CD8-positive, alpha-beta memory T cell (primary cell): ENCODE measurements at regions not wholly inside any gene's neighbourhood (a gene's known extent, or its start where the extent isn't known, plus 50 kb on each side); places are given as distances from the start of the nearest gene placed in this dataset.

Experiments used
- CTCF ChIA-PET: fragments of 350-600 bp; sonication (Branson Sonifier 250); formaldehyde crosslinking; loops from one replicate; lab custom pipeline; 2021; ENCODE audit warnings: antibody characterized with exemption; lab: Charles Lee
- POLR2A ChIA-PET: fragments of 350-600 bp; sonication (Branson Sonifier 250); formaldehyde crosslinking; loops from one replicate; lab custom pipeline; 2021; ENCODE audit warnings: antibody characterized with exemption; lab: Charles Lee
- DNase-seq, 5 donors: peaks; one replicate each; pipeline versions ENCODE4 v3.0.0 to v3.0.0-alpha.2; 2020 to 2022; ENCODE audit warnings: mixed read lengths in 1 of 5
- H3K27ac ChIP-seq: one replicate; pipeline ENCODE4 v1.7.0; 2013; ENCODE audit warnings: low read depth, mild to moderate bottlenecking, low read length, moderate library complexity
- H3K27me3 ChIP-seq: 2 replicates; pipeline ENCODE4 v1.7.0; 2013; ENCODE audit warnings: low read length, mild to moderate bottlenecking; ENCODE audit not compliant: insufficient read depth, poor library complexity, severe bottlenecking
- H3K36me3 ChIP-seq: 2 replicates; pipeline ENCODE4 v1.7.0; 2013; ENCODE audit warnings: mild to moderate bottlenecking, low read length, moderate library complexity; ENCODE audit not compliant: insufficient read depth
- H3K4me1 ChIP-seq: 2 replicates; pipeline ENCODE4 v1.7.0; 2013; ENCODE audit warnings: mild to moderate bottlenecking, low read length, moderate library complexity; ENCODE audit not compliant: insufficient read depth
- H3K4me3 ChIP-seq: 2 replicates; pipeline ENCODE4 v1.7.0; 2013; ENCODE audit warnings: mild to moderate bottlenecking, low read length
- H3K9me3 ChIP-seq: 2 replicates; pipeline ENCODE4 v1.7.0; 2013; ENCODE audit warnings: mild to moderate bottlenecking, low read length
- H3K27ac Mint-ChIP-seq, 8 donors: one replicate each; pipeline ENCODE4 v1.8.0; 2020 to 2021; ENCODE audit warnings: mixed read lengths in 8 of 8, mild to moderate bottlenecking in 6 of 8, inconsistent platforms in 3 of 8, moderate library complexity in 3 of 8
- H3K27me3 Mint-ChIP-seq, 2 donors: one replicate each; pipeline ENCODE4 v1.8.0; 2020 to 2021; ENCODE audit warnings: mixed read lengths in 2 of 2, mild to moderate bottlenecking in 1 of 2, moderate library complexity in 1 of 2
- H3K36me3 Mint-ChIP-seq, 3 donors: one replicate each; pipeline ENCODE4 v1.8.0; 2020 to 2021; ENCODE audit warnings: mixed read lengths in 3 of 3, inconsistent platforms in 1 of 3, mild to moderate bottlenecking in 1 of 3
- H3K4me1 Mint-ChIP-seq, 3 donors: one replicate each; pipeline ENCODE4 v1.8.0; 2020 to 2021; ENCODE audit warnings: mixed read lengths in 3 of 3, inconsistent platforms in 1 of 3, mild to moderate bottlenecking in 1 of 3
- H3K4me3 Mint-ChIP-seq, 7 donors: one replicate each; pipeline ENCODE4 v1.8.0; 2020 to 2021; ENCODE audit warnings: mixed read lengths in 7 of 7, mild to moderate bottlenecking in 6 of 7, moderate library complexity in 4 of 7, inconsistent platforms in 2 of 7
- H3K9me3 Mint-ChIP-seq, 5 donors: one replicate each; pipeline ENCODE4 v1.8.0; 2020 to 2022; ENCODE audit warnings: mixed read lengths in 5 of 5, mild to moderate bottlenecking in 3 of 5, moderate library complexity in 2 of 5, inconsistent platforms in 1 of 5

DNA sequence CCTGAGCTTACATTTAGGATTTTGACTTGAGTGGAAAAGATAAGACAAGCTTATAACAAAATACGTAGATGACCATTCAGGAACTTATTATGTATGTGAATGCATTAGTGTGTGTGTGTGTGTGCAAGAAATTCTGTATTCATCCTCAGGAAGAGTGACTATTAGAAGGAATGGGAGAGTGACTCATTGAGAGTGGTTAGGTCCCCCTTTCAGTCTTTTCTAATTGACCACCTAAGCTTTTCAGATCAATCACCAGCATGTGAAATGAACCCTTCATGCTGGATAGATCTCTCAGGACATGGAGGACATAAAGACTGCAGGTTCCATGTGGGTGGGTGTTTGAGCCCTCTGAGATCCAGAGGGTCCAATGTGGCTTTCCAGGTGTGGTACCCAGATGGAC, 153.5 kb downstream of the MBL2 start:
- Mint-ChIP-seq H3K27me3 (no peaks in the 10 kb centered on the region), H3K36me3 (no peaks in the 10 kb centered on the region), H3K4me3 (no peak overlapping the region), H3K9me3 (peaks cover 2 to 8% (median 4%) of the 10 kb centered on the region in 5 donors), H3K4me1 (no peaks in the 10 kb centered on the region), H3K27ac (no peak overlapping the region)
- H3K27me3 ChIP-seq, result no peaks in the 10 kb centered on the region
- H3K27ac ChIP-seq, result no peak overlapping the region
- no peaks in the 10 kb centered on the region for H3K4me1 ChIP-seq
- no peaks in the 10 kb centered on the region for H3K36me3 ChIP-seq
- no peak overlapping the region for H3K4me3 ChIP-seq
- ChIA-PET CTCF (no interaction called here), POLR2A (no interaction called here)
- DNase-seq, result no peak
- no peaks in the 10 kb centered on the region for H3K9me3 ChIP-seq

- Histone ChIP-seq H3K4me3 (no peak overlapping the region), H3K36me3 (no peaks in the 10 kb centered on the region), H3K4me1 (no peaks in the 10 kb centered on the region), H3K27ac (no peak overlapping the region), H3K9me3 (no peaks in the 10 kb centered on the region), H3K27me3 (no peaks in the 10 kb centered on the region)
- H3K4me3 Mint-ChIP-seq, result no peak overlapping the region
- no peaks in the 10 kb centered on the region for H3K4me1 Mint-ChIP-seq
- H3K27me3 Mint-ChIP-seq, result no peaks in the 10 kb centered on the region
- CTCF ChIA-PET, result no interaction called here
- no peaks in the 10 kb centered on the region for H3K36me3 Mint-ChIP-seq
- peaks cover 2 to 9% (median 3%) of the 10 kb centered on the region in 5 donors for H3K9me3 Mint-ChIP-seq
- DNase-seq, result no peak
- no peak overlapping the region for H3K27ac Mint-ChIP-seq
- POLR2A ChIA-PET, result no interaction called here
Observed at GRCh38 chr10:52621635-52622079, 150.9 kb downstream of the MBL2 start.

- Mint-ChIP-seq H3K36me3 (no peaks in the 10 kb centered on the region), H3K4me3 (no peak overlapping the region), H3K27ac (no peak overlapping the region), H3K27me3 (no peaks in the 10 kb centered on the region), H3K4me1 (no peaks in the 10 kb centered on the region), H3K9me3 (peaks cover 2 to 13% (median 3%) of the 10 kb centered on the region in 5 donors)
- H3K27me3 ChIP-seq, result no peaks in the 10 kb centered on the region
- no peak for DNase-seq
- no peak overlapping the region for H3K4me3 ChIP-seq
- ChIA-PET CTCF (no interaction called here), POLR2A (no interaction called here)
- no peaks in the 10 kb centered on the region for H3K9me3 ChIP-seq
- no peaks in the 10 kb centered on the region for H3K36me3 ChIP-seq
- H3K27ac ChIP-seq, result no peak overlapping the region
- no peaks in the 10 kb centered on the region for H3K4me1 ChIP-seq
Observed at GRCh38 chr10:52623761-52624160, 148.8 kb downstream of the MBL2 start.

GRCh38 chr10:52627279-52627678, 145.3 kb downstream of the MBL2 start:
- no peaks in the 10 kb centered on the region for H3K27me3 ChIP-seq
- CTCF ChIA-PET, result no interaction called here
- H3K27ac ChIP-seq, result no peak overlapping the region
- H3K4me3 ChIP-seq, result no peak overlapping the region
- H3K4me3 Mint-ChIP-seq, result no peak overlapping the region
- no peaks in the 10 kb centered on the region for H3K4me1 ChIP-seq
- no peaks in the 10 kb centered on the region for H3K4me1 Mint-ChIP-seq
- H3K27me3 Mint-ChIP-seq, result no peaks in the 10 kb centered on the region
- no peak for DNase-seq
- H3K36me3 ChIP-seq, result no peaks in the 10 kb centered on the region
- no peaks in the 10 kb centered on the region for H3K36me3 Mint-ChIP-seq
- no peaks in the 10 kb centered on the region for H3K9me3 ChIP-seq
- peaks cover 0 to 12% (median 3%) of the 10 kb centered on the region in 5 donors for H3K9me3 Mint-ChIP-seq
- POLR2A ChIA-PET, result no interaction called here
- H3K27ac Mint-ChIP-seq, result no peak overlapping the region

- POLR2A ChIA-PET, result no interaction called here
- peaks cover 2 to 17% (median 4%) of the 10 kb centered on the region in 5 donors for H3K9me3 Mint-ChIP-seq
- H3K4me1 Mint-ChIP-seq, result no peaks in the 10 kb centered on the region
- Histone ChIP-seq H3K27ac (no peak overlapping the region), H3K4me1 (no peaks in the 10 kb centered on the region), H3K4me3 (no peak overlapping the region), H3K36me3 (no peaks in the 10 kb centered on the region), H3K27me3 (no peaks in the 10 kb centered on the region), H3K9me3 (no peaks in the 10 kb centered on the region)
- no peaks in the 10 kb centered on the region for H3K36me3 Mint-ChIP-seq
- DNase-seq, result no peak
- H3K27ac Mint-ChIP-seq, result no peak overlapping the region
- no peak overlapping the region for H3K4me3 Mint-ChIP-seq
- H3K27me3 Mint-ChIP-seq, result no peaks in the 10 kb centered on the region
- CTCF ChIA-PET, result no interaction called here
Observed at GRCh38 chr10:52631146-52631545, 141.4 kb downstream of the MBL2 start.

DNA sequence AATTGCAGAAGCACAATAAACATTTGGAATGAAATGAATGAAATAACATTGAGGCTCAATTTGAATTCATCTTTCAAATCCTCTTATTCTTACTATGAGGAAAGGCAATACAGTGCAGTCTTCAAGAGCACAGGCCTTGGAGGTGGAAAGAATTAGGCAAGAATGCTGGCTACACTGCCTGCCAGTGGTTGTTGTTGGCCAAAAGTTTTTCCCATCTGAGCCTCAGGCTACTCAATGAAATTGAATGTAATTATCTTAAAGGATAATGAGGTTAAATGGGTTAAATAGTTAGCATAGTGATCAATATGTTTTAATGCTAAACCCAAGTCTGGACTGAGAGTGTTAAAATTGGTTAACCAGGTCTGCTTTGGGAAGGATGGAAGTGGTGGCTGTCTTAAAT, 140.9 kb downstream of the MBL2 start:
- H3K4me3 Mint-ChIP-seq, result no peak overlapping the region
- DNase-seq, result no peak
- ChIA-PET CTCF (no interaction called here), POLR2A (no interaction called here)
- Histone ChIP-seq H3K27me3 (no peaks in the 10 kb centered on the region), H3K27ac (no peak overlapping the region), H3K4me1 (no peaks in the 10 kb centered on the region), H3K9me3 (no peaks in the 10 kb centered on the region), H3K4me3 (no peak overlapping the region), H3K36me3 (no peaks in the 10 kb centered on the region)
- H3K36me3 Mint-ChIP-seq, result no peaks in the 10 kb centered on the region
- no peaks in the 10 kb centered on the region for H3K27me3 Mint-ChIP-seq
- no peak overlapping the region for H3K27ac Mint-ChIP-seq
- H3K9me3 Mint-ChIP-seq, result peaks cover 2 to 16% (median 4%) of the 10 kb centered on the region in 5 donors
- no peaks in the 10 kb centered on the region for H3K4me1 Mint-ChIP-seq

- no peak overlapping the region for H3K4me3 ChIP-seq
- H3K36me3 ChIP-seq, result no peaks in the 10 kb centered on the region
- Mint-ChIP-seq H3K9me3 (peaks cover 2 to 16% (median 4%) of the 10 kb centered on the region in 5 donors), H3K27me3 (no peaks in the 10 kb centered on the region), H3K4me1 (no peaks in the 10 kb centered on the region), H3K4me3 (no peak overlapping the region), H3K36me3 (no peaks in the 10 kb centered on the region), H3K27ac (no peak overlapping the region)
- no peaks in the 10 kb centered on the region for H3K27me3 ChIP-seq
- DNase-seq, result no peak
- no peak overlapping the region for H3K27ac ChIP-seq
- POLR2A ChIA-PET, result no interaction called here
- H3K4me1 ChIP-seq, result no peaks in the 10 kb centered on the region
- CTCF ChIA-PET, result no interaction called here
- H3K9me3 ChIP-seq, result peaks cover 5% of the 10 kb centered on the region
Observed at GRCh38 chr10:52632591-52632990, 140.0 kb downstream of the MBL2 start.

- H3K27me3 Mint-ChIP-seq, result no peaks in the 10 kb centered on the region
- no peak overlapping the region for H3K4me3 ChIP-seq
- H3K9me3 ChIP-seq, result peaks cover 5% of the 10 kb centered on the region
- no peak for DNase-seq
- POLR2A ChIA-PET, result no interaction called here
- peaks cover 2 to 15% (median 4%) of the 10 kb centered on the region in 5 donors for H3K9me3 Mint-ChIP-seq
- H3K27ac Mint-ChIP-seq, result no peak overlapping the region
- no peaks in the 10 kb centered on the region for H3K4me1 Mint-ChIP-seq
- H3K4me3 Mint-ChIP-seq, result no peak overlapping the region
- H3K27ac ChIP-seq, result no peak overlapping the region
- H3K36me3 ChIP-seq, result no peaks in the 10 kb centered on the region
- no peaks in the 10 kb centered on the region for H3K4me1 ChIP-seq
- no peaks in the 10 kb centered on the region for H3K36me3 Mint-ChIP-seq
- CTCF ChIA-PET, result no interaction called here
- no peaks in the 10 kb centered on the region for H3K27me3 ChIP-seq
Observed at GRCh38 chr10:52633266-52633665, 139.3 kb downstream of the MBL2 start.

DNA sequence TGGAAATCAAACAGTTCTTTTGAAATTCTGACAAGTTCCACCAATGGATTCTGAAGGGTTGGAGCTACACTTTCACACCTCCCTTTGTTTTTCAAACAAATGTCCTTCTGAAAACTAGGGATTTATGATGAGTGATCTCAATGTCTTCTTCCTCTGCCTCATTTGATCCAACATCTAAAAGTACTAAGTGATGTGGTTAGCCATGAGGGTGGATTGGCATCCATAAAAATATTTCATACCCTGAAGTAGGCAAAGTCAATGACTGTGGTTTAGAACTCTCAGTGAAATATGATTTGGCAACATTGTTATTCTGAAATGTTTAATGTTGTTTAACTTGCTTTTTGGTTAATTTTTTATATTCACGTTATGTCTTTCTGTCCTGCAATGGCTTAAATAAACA, 136.9 kb downstream of the MBL2 start:
- Mint-ChIP-seq H3K36me3 (no peaks in the 10 kb centered on the region), H3K9me3 (peaks cover 4 to 21% (median 9%) of the 10 kb centered on the region in 5 donors), H3K4me1 (no peaks in the 10 kb centered on the region), H3K27me3 (no peaks in the 10 kb centered on the region), H3K4me3 (no peak overlapping the region), H3K27ac (no peak overlapping the region)
- no peak overlapping the region for H3K27ac ChIP-seq
- H3K9me3 ChIP-seq, result peaks cover 5% of the 10 kb centered on the region
- ChIA-PET POLR2A (no interaction called here), CTCF (no interaction called here)
- no peaks in the 10 kb centered on the region for H3K27me3 ChIP-seq
- no peaks in the 10 kb centered on the region for H3K4me1 ChIP-seq
- no peak overlapping the region for H3K4me3 ChIP-seq
- no peaks in the 10 kb centered on the region for H3K36me3 ChIP-seq
- DNase-seq, result no peak
